Mesendoderm (in vitro differentiated cells): ENCODE measurements at regions not wholly inside any gene's neighbourhood (a gene's known extent, or its start where the extent isn't known, plus 50 kb on each side); places are given as distances from the start of the nearest gene placed in this dataset.

Experiments used
- DNase-seq: peaks from one replicate; pipeline ENCODE4 v3.0.0; 2013
- H2AK5ac ChIP-seq: 2 replicates; pipeline ENCODE4 v1.6.1; 2013; ENCODE audit warnings: low read length, inconsistent platforms
- H2BK120ac ChIP-seq: 2 replicates; pipeline ENCODE4 v1.6.1; 2013; ENCODE audit warnings: low read depth, mild to moderate bottlenecking, low read length, moderate library complexity, mixed read lengths
- H2BK15ac ChIP-seq: replicated peaks from 2 replicates; pipeline ENCODE4 v1.6.1; 2013; ENCODE audit warnings: low read depth, mild to moderate bottlenecking, moderate library complexity
- H2BK5ac ChIP-seq: 2 replicates; pipeline ENCODE4 v1.6.1; 2013; ENCODE audit warnings: low read length, inconsistent platforms
- H3K18ac ChIP-seq: 2 replicates; pipeline ENCODE4 v1.6.1; 2013; ENCODE audit warnings: mild to moderate bottlenecking, low read length, mixed read lengths
- H3K23ac ChIP-seq: one replicate; pipeline ENCODE4 v1.6.1; 2013; ENCODE audit warnings: low read length
- H3K27ac ChIP-seq: 2 replicates; pipeline ENCODE4 v1.5.1; 2013; ENCODE audit warnings: low read depth, mild to moderate bottlenecking, inconsistent platforms, low read length, moderate library complexity
- H3K27me3 ChIP-seq: 2 replicates; pipeline ENCODE4 v1.6.1; 2013; ENCODE audit warnings: low read length, control low read depth, mild to moderate bottlenecking, inconsistent platforms; ENCODE audit not compliant: insufficient read depth, poor library complexity
- H3K36me3 ChIP-seq: 2 replicates; pipeline ENCODE4 v1.6.1; 2013; ENCODE audit warnings: low read length, inconsistent platforms; ENCODE audit not compliant: control insufficient read depth, insufficient read depth
- H3K4ac ChIP-seq: one replicate; pipeline ENCODE4 v1.6.1; 2013; ENCODE audit warnings: low read depth, mild to moderate bottlenecking, low read length, moderate library complexity
- H3K4me1 ChIP-seq: 2 replicates; pipeline ENCODE4 v1.6.1; 2013; ENCODE audit warnings: low read depth, low read length, inconsistent platforms; ENCODE audit not compliant: control insufficient read depth
- H3K4me2 ChIP-seq: 2 replicates; pipeline ENCODE4 v1.6.1; 2013; ENCODE audit warnings: low read length
- H3K4me3 ChIP-seq: 2 replicates; pipeline ENCODE4 v1.5.1; 2013; ENCODE audit warnings: mild to moderate bottlenecking, low read length
- H3K56ac ChIP-seq: one replicate; pipeline ENCODE4 v1.6.1; 2013; ENCODE audit warnings: low read length
- H3K79me1 ChIP-seq: 2 replicates; pipeline ENCODE4 v1.6.1; 2013; ENCODE audit warnings: low read length, inconsistent platforms
- H3K79me2 ChIP-seq: 2 replicates; pipeline ENCODE4 v1.6.1; 2013; ENCODE audit warnings: mild to moderate bottlenecking, low read length; ENCODE audit not compliant: control insufficient read depth, insufficient read depth
- H3K9ac ChIP-seq: 2 replicates; pipeline ENCODE4 v1.6.1; 2013; ENCODE audit warnings: low read length, inconsistent platforms
- H4K5ac ChIP-seq: one replicate; pipeline ENCODE4 v1.6.1; 2013; ENCODE audit warnings: low read length
- H4K8ac ChIP-seq: one replicate; pipeline ENCODE4 v1.6.1; 2013; ENCODE audit warnings: low read depth, mild to moderate bottlenecking, control low read depth, low read length, moderate library complexity
- WGBS: extraction: QIAGEN DNeasy Blood & Tissue Kit; methylation state at CpG from one replicate; pipeline ENCODE4 v1.1.7; 2013; ENCODE audit warnings: low lambda C conversion rate, missing lambda C conversion rate; ENCODE audit not compliant: insufficient coverage; ENCODE audit errors: extremely low coverage; 5-methylcytosine and 5-hydroxymethylcytosine counted together

GRCh38 chr13:99700468-99700867 lies 199.2 kb downstream of the TM9SF2 start:
- H3K4ac ChIP-seq, result no peak overlapping the region
- no peak overlapping the region for H3K23ac ChIP-seq
- no peaks in the 10 kb centered on the region for H3K4me1 ChIP-seq
- H3K9ac ChIP-seq, result no peak overlapping the region
- DNase-seq, result no peak
- no peak overlapping the region for H2AK5ac ChIP-seq
- H3K18ac ChIP-seq, result no peak overlapping the region
- H2BK15ac ChIP-seq, result no peak overlapping the region
- no peaks in the 10 kb centered on the region for H3K79me2 ChIP-seq
- no peak overlapping the region for H3K4me2 ChIP-seq
- H4K8ac ChIP-seq, result no peak overlapping the region
- no peak overlapping the region for H4K5ac ChIP-seq
- no peaks in the 10 kb centered on the region for H3K27me3 ChIP-seq
- H3K79me1 ChIP-seq, result no peaks in the 10 kb centered on the region
- H3K56ac ChIP-seq, result no peak overlapping the region
- H3K4me3 ChIP-seq, result no peak overlapping the region
- no peak overlapping the region for H3K27ac ChIP-seq
- H2BK5ac ChIP-seq, result no peak overlapping the region
- H3K36me3 ChIP-seq, result no peaks in the 10 kb centered on the region
- H2BK120ac ChIP-seq, result no peak overlapping the region
- no CpG with 5 or more reads among the region's 7 CpGs for WGBS

- no peak overlapping the region for H2BK5ac ChIP-seq
- DNase-seq, result no peak
- no peak overlapping the region for H3K4ac ChIP-seq
- WGBS, result no CpG with 5 or more reads among the region's 3 CpGs
- no peak overlapping the region for H2BK120ac ChIP-seq
- H3K23ac ChIP-seq, result no peak overlapping the region
- H3K18ac ChIP-seq, result no peak overlapping the region
- H2AK5ac ChIP-seq, result no peak overlapping the region
- H4K5ac ChIP-seq, result no peak overlapping the region
- no peak overlapping the region for H3K4me3 ChIP-seq
- H3K27me3 ChIP-seq, result no peaks in the 10 kb centered on the region
- peaks cover 2% of the 10 kb centered on the region for H3K4me1 ChIP-seq
- H3K4me2 ChIP-seq, result no peak overlapping the region
- no peak overlapping the region for H3K56ac ChIP-seq
- no peak overlapping the region for H2BK15ac ChIP-seq
- H3K79me2 ChIP-seq, result no peaks in the 10 kb centered on the region
- H3K36me3 ChIP-seq, result no peaks in the 10 kb centered on the region
- H4K8ac ChIP-seq, result no peak overlapping the region
- H3K79me1 ChIP-seq, result no peaks in the 10 kb centered on the region
- no peak overlapping the region for H3K9ac ChIP-seq
- H3K27ac ChIP-seq, result no peak overlapping the region
Measured at GRCh38 chr13:99698816-99699099, 197.5 kb downstream of the TM9SF2 start.

DNA sequence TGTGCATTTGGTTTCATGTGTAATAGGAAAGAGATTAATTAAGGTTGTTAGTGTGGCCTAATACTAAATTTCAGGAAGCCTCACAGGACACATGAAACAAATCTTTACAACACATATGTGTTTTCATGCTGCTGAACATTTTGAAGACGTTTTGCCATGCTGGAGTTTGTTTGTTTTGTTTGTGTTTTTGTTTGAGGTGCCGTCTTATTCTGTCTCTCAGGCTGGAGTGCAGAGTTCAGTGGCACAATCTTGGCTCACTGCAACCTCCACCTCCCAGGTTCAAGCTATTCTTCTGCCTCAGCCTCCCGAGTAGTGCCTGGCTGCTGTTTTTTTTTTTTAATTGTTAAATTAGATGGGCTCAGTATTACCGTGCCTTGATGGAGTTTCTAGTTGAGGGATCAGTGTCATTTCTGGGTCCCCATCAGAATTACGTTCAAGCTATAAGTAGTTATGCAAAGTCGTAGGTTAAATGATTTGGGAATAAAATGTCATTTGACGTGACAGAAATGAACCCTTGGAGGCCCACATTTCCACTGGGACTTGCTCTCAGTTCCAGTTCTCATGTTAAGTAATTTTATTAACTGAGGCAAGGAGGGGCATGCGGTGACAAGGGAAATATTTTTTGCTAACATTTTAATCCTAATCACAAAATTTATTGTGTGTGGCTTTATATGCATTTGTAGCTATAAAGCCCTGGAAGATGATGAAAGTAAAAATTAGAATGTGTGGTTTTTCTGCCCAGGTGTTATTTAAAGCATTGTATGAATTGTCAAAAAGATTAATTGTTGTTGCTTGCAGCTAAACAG lies 196.9 kb downstream of the TM9SF2 start:
- Histone ChIP-seq H2AK5ac (no peak overlapping the region), H3K4me3 (no peak overlapping the region)

GRCh38 chr13:99695857-99696256 lies 194.6 kb downstream of the TM9SF2 start:
- H3K23ac ChIP-seq, result no peak overlapping the region
- no peak overlapping the region for H3K27ac ChIP-seq
- H3K36me3 ChIP-seq, result no peaks in the 10 kb centered on the region
- no peak overlapping the region for H3K9ac ChIP-seq
- no peak overlapping the region for H3K4me3 ChIP-seq
- no peaks in the 10 kb centered on the region for H3K79me2 ChIP-seq
- H3K4ac ChIP-seq, result no peak overlapping the region
- no peak overlapping the region for H3K4me2 ChIP-seq
- H3K56ac ChIP-seq, result no peak overlapping the region
- H2BK15ac ChIP-seq, result no peak overlapping the region
- no peak overlapping the region for H2BK120ac ChIP-seq
- H4K5ac ChIP-seq, result no peak overlapping the region
- no peak overlapping the region for H3K18ac ChIP-seq
- DNase-seq, result no peak
- no peak overlapping the region for H2AK5ac ChIP-seq
- no peak overlapping the region for H2BK5ac ChIP-seq
- H3K4me1 ChIP-seq, result peaks cover 9% of the 10 kb centered on the region
- H3K79me1 ChIP-seq, result no peaks in the 10 kb centered on the region
- WGBS, result no CpG with 5 or more reads among the region's 3 CpGs
- no peak overlapping the region for H4K8ac ChIP-seq
- H3K27me3 ChIP-seq, result no peaks in the 10 kb centered on the region

More for the DNA sequence above, 196.9 kb downstream of the TM9SF2 start:
- WGBS, result no CpG with 5 or more reads among the region's 8 CpGs
- Histone ChIP-seq H3K4ac (no peak overlapping the region), H3K23ac (no peak overlapping the region), H3K4me2 (no peak overlapping the region), H3K9ac (no peak overlapping the region), H2BK15ac (no peak overlapping the region), H3K79me2 (no peaks in the 10 kb centered on the region), H3K4me1 (peaks cover 6% of the 10 kb centered on the region), H4K8ac (no peak overlapping the region), H3K27ac (no peak overlapping the region), H3K79me1 (no peaks in the 10 kb centered on the region), H3K36me3 (no peaks in the 10 kb centered on the region), H3K27me3 (no peaks in the 10 kb centered on the region), H2BK120ac (no peak overlapping the region), H2BK5ac (no peak overlapping the region), H3K56ac (no peak overlapping the region), H3K18ac (no peak overlapping the region), H4K5ac (no peak overlapping the region)
- no peak for DNase-seq

DNA sequence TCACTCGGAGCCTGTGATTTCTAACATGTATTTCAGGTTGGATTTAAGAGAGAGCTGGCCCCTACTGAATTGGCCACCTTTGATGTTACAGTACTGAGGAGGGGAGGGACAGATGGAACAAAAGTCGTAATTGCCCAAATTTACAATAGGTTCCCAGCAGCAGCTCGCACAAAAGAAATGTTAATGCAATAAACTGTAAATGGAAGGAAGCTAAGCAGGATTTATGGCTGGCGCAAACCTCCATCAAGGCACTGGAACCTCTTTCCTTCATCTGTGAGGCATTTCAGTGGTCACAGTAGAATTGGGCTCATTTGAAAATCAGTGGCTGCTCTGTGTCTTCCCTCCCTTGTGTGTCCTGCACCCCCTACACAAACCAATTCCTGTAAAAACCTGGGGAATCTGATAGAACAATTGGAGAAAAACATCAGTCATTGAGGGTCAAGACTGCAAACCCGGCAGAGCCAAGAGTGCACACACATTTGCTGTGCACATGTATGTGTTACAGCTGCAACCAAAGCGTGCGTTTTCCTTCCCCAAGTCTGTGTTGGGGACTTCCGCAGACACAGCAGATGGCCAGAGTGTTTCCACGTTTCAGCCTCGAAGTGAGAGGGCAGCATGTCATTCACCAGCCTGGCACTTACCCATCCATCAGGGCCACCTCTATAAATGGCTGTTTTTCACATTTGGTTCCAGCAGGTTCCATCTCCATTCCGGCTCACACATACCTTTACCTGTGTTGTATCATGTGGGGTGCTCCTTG lies 192.8 kb downstream of the TM9SF2 start:
- Histone ChIP-seq H3K56ac (peak overlapping the region; percentile 46), H4K5ac (no peak overlapping the region), H3K9ac (no peak overlapping the region), H3K79me1 (no peaks in the 10 kb centered on the region), H2BK5ac (no peak overlapping the region), H3K4me2 (no peak overlapping the region), H3K4ac (no peak overlapping the region), H3K27ac (no peak overlapping the region), H2BK15ac (no peak overlapping the region), H3K4me3 (no peak overlapping the region), H3K27me3 (no peaks in the 10 kb centered on the region), H3K4me1 (peaks cover 20% of the 10 kb centered on the region), H3K23ac (no peak overlapping the region), H4K8ac (no peak overlapping the region), H3K36me3 (no peaks in the 10 kb centered on the region), H3K18ac (no peak overlapping the region), H2BK120ac (no peak overlapping the region), H3K79me2 (no peaks in the 10 kb centered on the region), H2AK5ac (peak overlapping the region; percentile 29)
- no peak for DNase-seq
- no CpG with 5 or more reads among the region's 11 CpGs for WGBS
